ENCODE measurements at regions not wholly inside any gene's neighbourhood (a gene's known extent, or its start where the extent isn't known, plus 50 kb on each side); places are given as distances from the start of the nearest gene placed in this dataset.
A peak's percentile ranks its signal among the peaks of the same experiment; 100 is the strongest.

DNA sequence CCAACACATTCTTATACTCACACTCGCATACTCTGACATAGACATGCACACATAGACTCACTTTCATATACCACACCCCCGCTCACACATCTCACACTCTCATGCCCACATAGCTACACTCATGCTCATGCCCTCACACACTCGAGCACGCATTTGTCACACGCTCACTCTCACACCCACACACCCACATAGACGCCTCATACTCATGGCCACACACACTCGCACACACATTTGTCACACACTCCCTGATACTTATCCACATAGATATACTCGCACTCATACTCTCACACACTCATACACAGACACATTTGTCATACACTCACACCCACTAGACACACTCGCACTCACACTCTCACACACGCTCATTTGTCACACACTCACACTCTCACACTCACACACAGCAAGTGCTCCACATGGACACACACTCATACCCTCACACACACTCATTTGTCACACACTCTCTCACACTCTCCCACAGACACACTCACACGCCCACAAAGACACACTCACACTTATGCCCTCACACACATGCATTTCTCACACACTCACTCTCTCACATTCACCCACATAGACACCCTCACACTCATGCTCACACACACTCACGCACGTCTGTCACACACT lies 50.9 kb downstream of the TNP1 start:
- no peak for DNase-seq

DNA sequence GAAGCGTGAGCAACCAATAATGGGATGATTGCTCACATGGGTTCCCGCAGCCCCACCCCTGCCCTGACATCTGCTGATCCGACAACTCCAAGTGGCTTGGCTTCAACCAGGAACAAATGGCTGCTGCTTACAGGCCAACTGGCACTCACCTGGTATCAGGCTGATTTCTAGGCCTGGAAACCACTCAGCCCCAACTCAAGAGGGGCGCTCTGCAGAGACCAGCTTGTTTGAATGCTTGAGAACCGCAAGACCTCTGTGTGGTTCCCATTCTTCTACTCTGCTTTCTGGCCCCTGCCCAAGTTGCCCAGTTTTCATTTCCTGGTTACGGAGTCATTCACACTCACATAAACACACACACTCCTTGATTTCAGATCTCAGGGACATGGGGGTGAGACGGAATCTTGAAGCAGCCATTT lies 52.0 kb downstream of the TNP1 start:
- no peak for DNase-seq

- DNase-seq: no peak
Observed at GRCh38 chr2:216804357-216805350, 55.2 kb downstream of the TNP1 start.

- DNase-seq: no peak
Observed at GRCh38 chr2:216803791-216804190, 56.1 kb downstream of the TNP1 start.

- no peak for DNase-seq
Observed at GRCh38 chr2:216802516-216803215, 57.2 kb downstream of the TNP1 start.

- DNase-seq: no peak
Observed at GRCh38 chr2:216800836-216801235, 59.0 kb downstream of the TNP1 start.

DNA sequence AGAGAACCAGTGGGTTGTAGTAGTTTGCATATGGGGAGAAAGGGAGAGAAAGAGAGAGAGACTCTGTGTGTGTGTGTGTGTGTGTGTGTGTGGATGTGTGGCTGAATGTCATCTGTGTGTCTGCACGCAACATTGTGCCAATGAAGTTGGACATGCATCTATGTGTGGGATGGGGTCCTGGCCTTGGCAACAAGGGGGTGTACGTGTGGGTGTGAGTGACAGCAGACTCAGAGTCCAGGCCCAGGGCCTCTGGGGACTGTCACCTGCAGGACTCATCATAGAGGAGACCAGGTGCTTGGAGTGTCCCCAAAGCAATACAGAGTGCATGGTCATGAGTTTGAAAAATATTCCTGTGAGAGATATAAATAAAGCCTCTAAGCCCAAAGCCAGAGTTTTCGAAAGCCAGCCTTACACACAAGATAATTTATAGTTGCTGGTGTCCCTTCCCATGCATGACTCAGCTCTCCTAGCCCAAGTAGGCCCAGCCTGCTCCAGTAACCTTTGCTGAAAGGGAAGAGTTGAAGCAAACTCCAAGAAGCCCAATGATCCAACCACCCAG lies 59.9 kb downstream of the TNP1 start:
- DNase-seq: no peak

- DNase-seq: no peak
Observed at GRCh38 chr2:216796115-216796840, 63.6 kb downstream of the TNP1 start.

- DNase-seq: no peak
Observed at GRCh38 chr2:216793386-216793785, 66.5 kb downstream of the TNP1 start.

- DNase-seq: no peak
Observed at GRCh38 chr2:216792222-216793021, 67.4 kb downstream of the TNP1 start.

- DNase-seq: no peak
Observed at GRCh38 chr2:216791303-216791702, 68.6 kb downstream of the TNP1 start.

DNA sequence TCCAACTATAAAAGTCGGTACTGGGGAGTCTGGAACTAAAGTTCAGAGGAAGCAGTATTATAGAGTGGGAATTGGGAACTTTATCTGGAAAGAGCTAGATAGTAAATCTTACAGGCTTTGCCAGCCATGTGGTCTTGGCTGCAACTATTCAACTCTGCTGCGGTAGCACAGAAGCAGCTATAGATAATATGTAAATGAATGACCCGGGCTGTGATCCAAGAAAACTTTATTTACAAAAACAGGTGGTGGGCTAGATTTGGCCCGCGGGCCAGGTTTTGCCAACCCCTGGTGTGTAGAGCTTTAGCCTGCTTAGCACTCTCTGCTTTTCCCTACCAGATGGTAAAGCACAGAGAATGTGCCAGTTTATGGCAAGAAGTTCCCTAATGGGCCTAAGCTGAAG lies 70.8 kb downstream of the TNP1 start:
- no peak for DNase-seq

DNA sequence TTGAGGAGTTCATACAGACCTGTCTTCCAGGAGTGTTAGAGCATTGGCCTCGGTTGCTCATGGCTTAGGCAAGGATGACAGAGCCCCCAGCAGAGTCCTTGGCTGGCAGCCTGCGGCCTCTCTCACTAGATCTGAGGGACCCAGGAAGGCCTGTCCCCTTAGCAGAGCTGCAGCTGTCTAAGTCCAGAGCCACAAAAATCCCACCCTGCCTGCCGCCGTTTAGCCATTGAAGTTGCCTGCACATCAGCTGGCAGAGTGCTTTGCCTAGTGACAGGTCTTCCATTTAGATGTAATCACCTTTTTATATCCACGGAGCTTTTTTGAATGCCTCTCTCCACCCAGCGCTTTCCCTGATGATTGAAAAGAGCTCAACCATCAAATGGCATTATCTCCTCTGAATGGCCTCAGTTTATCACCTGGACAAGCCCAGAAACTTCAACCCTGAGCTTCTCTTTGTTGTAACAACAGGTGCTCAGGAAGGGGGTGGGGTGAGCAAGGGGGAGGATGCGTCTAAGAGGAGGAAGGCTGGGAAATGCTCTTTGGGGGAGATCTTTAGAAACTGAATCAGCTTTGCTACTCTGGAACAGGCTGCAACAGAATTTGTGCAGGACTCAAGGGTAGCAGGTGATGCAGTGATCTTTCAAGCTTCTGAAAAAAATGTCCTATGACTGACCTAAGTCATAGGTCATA lies 71.9 kb downstream of the TNP1 start:
- DNase-seq: no peak

GRCh38 chr2:216786676-216787075 lies 73.2 kb downstream of the TNP1 start:
- no peak for DNase-seq

- no peak for DNase-seq
Observed at GRCh38 chr2:216784456-216784855, 75.4 kb downstream of the TNP1 start.

DNA sequence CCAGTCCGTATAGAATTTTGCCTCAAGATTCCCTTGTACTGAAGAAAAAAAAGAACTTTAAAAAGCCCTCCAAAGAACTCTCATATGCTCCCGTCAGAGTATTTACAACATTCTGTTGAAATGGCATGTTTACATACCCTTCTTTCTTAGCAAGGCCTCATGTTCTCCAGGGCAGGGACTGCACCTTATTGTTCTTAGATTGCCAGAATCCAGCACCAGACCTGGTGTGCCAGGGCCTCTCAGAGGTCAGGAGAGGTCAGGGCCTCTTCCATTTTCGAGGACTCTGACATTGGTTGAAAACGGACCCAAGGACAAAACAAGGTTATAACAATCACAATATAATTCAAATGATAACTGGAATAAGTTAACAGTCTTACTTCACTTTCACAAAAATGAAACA lies 78.2 kb downstream of the TNP1 start:
- DNase-seq: no peak

DNA sequence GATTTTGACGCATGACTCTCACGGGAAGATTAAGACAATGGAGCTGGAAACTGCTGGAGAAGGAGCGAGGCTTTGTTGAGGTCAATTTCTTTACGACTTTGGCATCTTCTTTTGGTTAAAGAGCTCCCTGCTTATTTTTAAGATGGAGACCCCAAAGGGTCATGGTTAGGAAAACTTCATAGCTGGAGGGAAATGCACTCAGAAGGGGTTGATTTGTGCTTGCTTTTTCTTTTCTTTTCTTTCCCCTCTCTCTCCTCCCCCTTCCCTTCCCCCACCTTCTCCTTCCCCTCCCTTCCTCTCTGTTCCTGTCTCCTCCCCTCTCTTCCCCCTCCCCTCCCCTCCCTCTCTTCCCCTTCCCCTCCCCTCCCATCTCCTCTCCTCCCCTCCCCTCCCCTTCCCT lies 79.0 kb downstream of the TNP1 start:
- no peak for DNase-seq

DNA sequence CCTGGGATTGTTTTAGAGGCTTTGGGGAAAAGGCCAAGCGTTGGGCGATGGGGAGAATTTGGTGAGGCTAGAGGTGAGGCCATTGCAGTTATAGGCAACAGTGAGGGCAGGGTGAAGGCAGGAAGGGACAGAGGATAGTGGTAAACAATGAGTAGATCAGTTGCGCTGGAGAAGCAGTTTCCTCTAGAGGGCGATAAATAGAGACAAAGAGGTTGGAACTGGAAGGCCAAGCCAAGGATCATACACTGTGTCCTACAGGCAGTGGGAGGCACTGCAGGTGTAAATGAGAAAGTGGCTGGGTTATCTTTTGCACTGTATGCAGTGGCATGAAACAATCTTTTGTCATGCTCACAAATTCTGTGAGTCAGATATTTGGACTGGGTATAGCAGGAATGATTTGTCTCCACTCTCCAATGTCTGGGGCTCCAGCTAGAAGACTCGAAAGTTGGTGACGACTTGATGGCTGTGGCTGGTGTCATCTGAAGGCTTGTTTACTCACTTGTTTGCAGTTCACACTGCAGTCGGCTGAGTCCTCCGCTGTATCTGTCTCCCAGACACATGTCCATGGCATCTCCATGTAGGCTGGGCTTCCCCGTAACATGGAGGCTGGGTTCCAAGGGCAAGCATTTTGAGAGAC lies 82.1 kb downstream of the TNP1 start:
- DNase-seq: peak; percentile 15 to 27

GRCh38 chr2:216776066-216776850 lies 80.9 kb upstream of the IGFBP5 start:
- DNase-seq: no peak

GRCh38 chr2:216775043-216775453 lies 79.7 kb upstream of the IGFBP5 start:
- no peak for DNase-seq
